GM18507 (cell line): ENCODE measurements at regions not wholly inside any gene's neighbourhood (a gene's known extent, or its start where the extent isn't known, plus 50 kb on each side); places are given as distances from the start of the nearest gene placed in this dataset.

Source experiments
- DNase-seq: peaks from one replicate; pipeline ENCODE4 v3.0.0; 2011; ENCODE audit warnings: low read depth; ENCODE audit not compliant: insufficient read length; ENCODE audit errors: extremely low spot score
- FAIRE-seq: peaks from 2 replicates; lab custom pipeline; 2011; peaks lifted over from hg19 to GRCh38; lab: Jason Lieb, UNC

DNA sequence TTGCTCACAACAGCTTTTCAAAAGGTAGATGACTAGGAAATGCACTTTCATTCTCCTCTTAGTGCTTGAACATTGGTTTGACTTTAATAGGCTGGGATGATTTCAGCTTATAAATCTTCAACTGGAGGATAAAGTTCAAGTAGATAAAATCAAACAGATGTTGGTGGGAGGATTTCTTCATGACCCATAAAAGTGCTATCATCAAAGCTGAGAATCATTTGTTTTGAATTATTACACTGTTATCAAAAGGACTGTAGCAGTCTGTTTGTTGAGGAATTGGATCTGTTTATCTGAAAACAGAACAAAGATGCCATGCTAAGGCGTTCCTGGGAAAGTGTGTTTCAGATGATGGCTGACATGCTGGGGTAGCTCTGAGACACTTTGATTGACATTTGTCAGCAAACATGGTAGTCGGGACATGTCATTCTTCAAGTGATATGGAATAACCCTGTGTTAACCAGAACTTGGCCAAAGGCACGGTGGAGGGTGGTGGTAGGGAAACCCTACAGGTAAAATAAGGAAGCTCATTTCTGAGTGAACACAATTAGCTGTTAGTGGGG is 304.0 kb upstream of the PITX2 start:
- DNase-seq (no peak), FAIRE-seq (no peak)

DNA sequence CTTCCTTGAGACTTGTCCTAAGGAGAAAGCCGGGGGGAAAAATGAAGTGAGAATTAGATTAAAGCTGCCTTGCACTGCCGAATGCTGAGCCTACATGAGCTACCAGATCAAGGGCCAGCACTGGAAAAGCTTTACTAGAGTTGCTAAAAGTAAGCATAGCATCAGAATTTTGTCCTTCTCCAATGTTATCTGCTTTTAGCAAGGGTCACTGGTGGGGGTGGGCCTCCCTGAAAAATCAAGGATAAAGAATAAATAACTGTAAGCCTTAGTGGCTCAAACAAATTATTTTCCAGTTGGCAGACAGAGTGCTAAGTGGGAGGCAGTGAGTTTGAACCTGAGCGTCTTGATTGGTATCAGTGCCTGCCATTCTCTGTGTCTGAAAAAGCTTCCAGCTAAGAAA is 310.5 kb upstream of the PITX2 start:
- no peak for DNase-seq

DNA sequence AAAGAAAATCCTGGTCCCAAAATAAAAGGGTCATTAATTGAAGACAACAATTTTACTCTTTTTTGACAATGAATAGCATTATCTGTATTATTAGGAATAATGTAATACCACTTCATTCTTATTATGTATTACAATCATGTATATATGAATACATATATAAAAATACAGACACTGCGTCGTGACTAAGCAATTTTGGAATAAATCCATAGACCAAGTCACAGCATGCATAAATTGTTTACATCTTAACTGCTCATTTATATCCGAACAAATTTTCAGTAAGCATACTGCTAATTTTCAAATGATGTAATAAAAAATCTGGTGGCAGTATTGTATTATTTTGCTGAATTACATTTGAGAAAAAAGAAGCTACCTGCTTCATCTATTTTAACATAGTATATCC is 321.6 kb upstream of the PITX2 start:
- DNase-seq (no peak), FAIRE-seq (no peak)

More for the DNA sequence above, 310.5 kb upstream of the PITX2 start:
- FAIRE-seq: no peak

DNA sequence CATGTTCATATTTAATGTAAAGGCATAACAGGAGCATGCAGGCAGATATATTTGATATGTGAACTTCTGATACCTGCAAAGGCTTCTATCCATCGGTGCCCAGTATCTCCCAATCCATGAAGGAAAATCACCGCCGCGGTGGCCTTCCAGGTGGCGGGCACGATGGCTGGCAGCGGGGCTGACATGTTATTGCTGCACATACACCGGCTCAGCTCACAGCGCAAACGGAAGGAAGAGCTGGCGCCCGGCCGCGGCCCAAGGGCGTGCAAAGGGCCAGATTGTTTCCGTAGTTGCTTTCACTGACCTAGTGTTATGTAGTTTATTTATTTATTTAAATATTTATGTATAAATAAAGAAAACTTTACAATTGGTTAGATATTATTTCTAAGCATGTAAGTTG is 322.7 kb upstream of the PITX2 start:
- FAIRE-seq (no peak), DNase-seq (no peak)

DNA sequence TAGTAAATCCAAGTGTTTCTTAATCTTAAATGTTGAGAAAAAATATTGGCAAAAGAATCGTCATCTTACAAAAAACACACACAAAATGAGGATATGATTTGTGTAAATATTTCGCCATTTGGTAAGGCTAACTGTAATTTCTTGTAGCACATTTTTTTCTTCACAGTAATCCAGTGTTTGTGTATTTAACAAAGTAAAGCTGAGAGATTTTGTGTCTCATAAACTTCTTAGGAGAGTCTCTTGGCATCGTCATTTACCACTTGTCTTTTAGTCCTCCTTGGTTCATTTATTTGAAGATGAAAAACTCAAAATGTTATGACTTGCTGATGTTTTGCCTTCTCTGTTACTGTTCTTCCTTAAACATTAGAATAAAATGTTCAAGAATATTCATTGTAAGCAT is 326.7 kb upstream of the PITX2 start:
- FAIRE-seq: no peak
- DNase-seq: no peak

DNA sequence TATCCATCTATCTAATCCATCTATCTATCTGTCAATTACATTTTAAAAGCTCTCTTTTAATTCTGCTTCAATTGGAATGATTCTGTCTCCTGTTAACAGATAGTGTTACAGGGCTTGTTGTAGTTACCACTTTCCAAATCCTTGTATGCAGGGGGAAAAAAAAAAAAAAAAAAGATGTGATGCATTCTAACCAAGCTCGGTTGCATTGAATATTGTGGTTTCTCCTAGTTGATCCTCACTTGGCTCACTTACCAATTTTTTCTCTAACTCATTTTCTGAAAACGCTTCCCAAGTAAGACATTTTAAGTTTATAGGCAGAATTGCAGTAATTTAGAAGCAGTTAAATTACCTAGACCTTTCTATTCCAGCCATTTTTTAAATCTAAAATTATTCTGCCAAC is 327.9 kb upstream of the PITX2 start:
- no peak for DNase-seq
- no peak for FAIRE-seq

DNA sequence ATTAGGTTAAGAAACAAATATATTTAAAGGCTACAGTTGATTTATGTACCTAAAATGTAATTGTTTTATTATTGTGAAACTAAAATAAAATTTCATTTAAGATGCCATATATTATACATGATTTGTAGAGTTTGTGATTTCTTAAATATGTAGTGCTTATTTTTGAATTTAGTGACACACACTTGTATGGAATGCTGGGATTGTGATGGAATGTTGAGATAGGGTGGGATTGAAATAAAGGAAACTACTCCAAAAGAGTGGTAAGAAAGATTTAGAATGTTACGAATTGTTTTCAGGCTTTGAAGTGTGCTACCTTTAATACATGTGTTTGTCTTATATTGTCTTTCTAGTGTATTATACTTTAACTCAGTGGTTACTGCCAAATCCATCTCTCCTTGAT is 330.3 kb upstream of the PITX2 start:
- FAIRE-seq (no peak), DNase-seq (no peak)

DNA sequence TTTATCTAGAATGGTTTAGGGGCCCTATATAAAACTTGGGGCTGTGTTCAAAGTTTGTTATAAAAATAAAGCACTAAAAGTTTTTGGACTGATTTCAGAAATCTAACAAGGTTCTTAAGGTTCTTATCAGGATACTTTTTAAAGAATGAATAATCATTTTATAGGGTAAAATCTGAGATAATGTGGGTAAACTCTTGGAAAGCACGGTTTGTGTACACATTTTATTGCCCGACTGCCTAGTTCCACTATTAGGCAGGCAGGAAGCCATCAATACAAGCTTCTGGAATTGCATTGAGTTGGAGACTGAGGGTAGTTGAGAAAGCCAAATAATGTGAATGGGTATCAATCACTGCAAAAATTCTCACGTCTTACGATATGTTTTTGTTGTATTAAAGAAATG is 331.0 kb upstream of the PITX2 start:
- FAIRE-seq (no peak), DNase-seq (no peak)

DNA sequence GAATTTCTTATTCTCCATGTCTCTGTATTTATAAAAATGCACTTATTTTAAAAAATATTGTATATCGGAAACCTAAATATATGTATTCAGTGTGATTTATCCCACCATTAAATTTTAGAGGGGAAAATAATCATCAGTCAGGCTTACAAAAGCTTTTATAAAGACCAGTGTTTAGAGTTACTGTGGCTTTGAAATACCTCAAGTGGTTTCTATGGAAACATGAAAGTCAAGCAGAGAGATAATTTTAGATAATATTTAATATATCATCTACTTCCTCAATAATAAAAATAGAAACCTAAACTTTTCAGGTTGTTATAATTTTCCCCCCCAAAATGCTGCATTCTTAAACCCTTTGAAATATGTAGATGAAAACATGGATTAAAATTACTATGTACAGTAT is 332.9 kb upstream of the PITX2 start:
- DNase-seq (no peak), FAIRE-seq (no peak)

DNA sequence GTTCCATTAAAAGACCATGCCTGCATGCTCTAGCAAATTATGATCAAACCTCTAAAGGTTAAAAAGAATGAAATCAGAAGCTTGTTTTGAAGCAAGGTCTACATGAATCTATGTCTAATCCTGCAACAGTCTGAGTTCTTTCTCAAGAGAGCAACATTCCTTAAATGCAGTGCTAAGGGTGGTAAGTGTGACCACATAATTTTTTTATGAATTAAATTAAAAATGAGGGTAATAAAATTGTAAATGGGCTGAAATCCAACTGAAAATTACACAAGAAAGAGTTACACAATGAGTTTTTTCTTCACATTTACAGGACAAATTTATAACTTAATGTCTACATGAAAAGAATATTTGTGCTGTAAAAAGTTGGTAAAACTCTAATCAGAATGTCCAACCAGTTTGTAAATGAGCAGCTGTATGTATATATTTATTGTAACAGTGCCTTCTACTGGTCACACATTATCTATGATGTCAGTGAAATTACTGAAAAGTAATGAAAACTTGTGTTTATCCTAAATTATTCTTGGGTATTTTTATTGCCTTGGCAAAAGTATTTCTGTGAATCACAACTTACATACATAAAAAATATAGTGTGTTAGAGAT is 336.3 kb upstream of the PITX2 start:
- no peak for DNase-seq
- peak; percentile 33 for FAIRE-seq

DNA sequence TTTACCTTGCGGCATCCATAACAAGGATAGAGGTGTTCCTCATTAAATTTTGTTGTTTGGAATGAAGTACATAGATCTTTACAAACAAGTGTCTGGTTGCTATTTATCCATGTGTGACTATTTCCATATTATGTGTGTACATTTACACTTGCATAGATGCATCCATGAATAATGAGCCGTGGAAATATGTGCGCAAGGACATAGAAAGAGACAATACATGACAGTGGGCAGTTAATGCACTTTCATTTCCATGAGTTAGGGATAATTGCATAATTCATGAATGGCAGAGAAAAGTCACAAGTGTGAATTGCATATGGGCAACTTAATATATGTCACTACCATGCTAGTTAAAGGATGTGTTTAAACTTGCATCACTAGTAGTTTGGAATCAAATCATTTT is 338.2 kb upstream of the PITX2 start:
- DNase-seq: no peak
- FAIRE-seq: no peak

DNA sequence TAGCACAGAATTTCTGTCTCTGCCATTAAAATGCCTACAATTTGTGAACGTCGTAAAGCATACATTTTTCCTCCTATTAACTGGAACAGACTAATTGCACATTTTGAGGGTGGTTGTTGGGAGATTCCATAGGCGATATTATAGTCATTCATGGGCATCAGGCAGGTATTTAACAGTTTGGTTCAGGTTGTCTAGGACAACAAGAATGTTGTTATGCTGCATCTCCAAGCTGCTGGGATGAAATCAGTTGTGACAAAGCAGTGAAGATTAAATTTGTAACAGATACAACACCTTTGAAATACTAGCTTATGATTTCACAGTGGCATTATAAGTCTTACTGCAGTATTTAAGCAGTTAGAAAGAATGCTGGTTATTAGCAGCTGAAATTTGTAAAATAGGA is 339.7 kb upstream of the PITX2 start:
- DNase-seq: no peak

DNA sequence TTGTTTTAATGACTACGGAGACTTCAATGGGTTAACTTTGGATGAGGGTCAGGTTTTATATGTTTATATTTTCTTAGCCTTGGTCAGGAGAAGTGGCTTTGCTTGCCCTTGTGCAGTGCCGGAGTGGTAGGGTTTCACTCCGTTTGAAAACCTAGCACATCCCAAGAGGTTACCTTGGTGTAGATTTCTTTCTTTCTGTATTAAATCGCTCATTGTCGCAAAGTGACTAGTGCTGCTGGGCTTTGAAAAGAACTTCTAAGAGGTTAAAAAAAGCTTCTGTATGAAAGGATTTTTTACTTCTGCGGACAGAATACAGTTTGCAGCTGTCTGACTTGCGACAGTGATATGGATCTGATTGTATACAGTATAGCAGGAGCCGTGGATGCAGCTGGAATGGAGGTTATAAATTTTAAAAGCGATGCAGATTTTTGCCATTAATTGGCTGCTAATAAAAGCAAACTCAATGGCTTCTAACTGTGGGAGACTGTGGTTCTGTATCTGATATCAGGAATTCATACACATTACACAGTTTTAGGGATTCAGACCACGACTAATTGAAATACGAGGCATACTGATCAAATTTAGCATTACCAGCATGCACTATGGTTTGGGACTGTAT is 340.9 kb upstream of the PITX2 start:
- FAIRE-seq: no peak
- no peak for DNase-seq

More for the DNA sequence above, 339.7 kb upstream of the PITX2 start:
- no peak for FAIRE-seq

DNA sequence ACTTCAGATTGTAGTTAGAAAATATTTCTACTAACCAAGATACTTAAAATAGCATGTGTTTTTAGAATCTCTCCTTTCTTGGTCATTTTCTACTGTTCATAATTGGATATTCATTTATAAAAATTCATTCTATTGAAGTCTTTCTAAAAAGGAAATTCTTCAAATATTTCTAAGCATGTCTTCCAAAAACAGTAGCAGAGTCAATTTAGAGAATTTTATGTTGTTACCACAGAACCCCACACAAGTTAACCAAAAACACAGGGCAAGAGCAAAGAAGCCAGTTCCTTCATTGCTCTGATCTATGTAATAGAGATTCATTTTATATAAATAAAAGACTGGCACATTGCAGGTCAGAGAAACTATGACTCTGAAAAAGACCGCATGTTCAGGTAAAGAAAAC is 345.1 kb upstream of the PITX2 start:
- FAIRE-seq (no peak), DNase-seq (no peak)

DNA sequence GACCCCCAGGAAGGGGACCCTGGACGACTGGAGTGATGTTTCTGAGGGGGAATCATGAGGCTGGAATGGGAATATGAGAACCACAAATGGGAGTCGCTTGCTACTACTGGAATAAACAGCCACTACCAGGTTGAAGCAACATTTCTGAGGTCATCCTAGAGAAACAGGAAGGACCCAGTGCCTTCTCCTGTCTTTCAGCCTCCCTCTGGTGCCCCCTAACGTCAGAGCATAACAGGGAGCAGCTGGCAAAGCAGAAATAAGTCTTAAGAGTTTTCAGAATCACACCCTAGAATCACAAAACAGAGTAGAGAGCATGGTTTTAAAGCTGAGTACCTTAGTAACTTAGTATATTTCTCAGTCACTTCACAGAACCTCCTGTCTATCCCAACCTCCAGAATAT is 347.8 kb upstream of the PITX2 start:
- DNase-seq: no peak

DNA sequence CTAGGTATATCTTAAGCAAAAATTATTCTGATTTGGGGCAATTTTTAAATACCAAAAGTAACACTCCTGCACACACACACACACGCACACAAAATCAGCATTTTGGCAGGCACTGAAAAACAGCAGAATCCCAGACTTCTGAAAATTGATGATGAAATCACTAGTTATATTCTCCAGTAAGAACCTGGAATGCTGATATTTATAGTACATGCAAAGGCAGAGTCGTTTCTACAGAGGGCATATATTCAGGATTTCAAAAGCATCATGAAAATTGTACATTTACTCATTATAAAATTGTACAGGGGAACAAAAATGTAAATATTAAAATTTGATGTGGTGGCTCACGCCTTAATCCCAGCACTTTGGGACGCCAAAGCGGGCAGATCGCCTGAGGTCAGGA is 352.5 kb upstream of the PITX2 start:
- no peak for FAIRE-seq
- no peak for DNase-seq

More for the DNA sequence above, 347.8 kb upstream of the PITX2 start:
- peak; percentile 80 for FAIRE-seq

DNA sequence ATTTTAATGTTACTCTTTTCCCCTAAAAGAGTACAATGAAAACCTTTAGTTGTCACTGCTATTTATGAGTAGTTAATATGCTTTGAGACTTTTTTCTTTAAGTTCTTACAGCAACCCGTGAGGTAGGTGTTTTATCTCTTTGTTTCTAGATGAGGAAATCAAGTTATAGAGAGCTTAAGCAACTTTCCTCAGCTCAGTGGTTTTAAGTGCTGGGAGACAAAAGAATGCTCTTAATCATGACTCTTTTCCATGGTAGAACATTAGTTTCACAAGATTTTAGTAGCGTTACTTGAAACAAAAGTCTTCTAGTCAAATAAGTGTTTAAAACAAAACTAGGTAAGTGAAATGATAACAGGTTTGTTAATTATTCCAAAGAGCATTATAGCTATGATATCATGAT is 354.7 kb upstream of the PITX2 start:
- FAIRE-seq (no peak), DNase-seq (no peak)

DNA sequence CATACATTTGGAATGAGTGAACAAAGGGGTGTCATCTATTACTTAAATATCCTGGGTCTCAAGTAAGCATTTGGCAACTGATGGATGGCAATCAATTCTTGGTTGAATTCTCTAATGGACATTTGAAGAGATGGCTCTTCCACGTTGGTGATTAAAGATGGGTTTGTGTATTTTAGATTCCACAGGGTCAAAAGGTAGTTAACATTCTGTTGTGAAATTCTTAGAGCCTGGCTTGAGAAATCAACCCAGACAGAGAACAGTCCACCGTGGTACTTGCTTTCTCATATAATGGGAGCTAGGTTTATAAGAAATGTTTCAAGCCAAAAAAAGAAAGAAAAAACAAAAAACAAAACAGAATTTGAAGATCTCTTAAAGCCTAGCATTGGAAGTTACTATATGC is 355.9 kb upstream of the PITX2 start:
- no peak for FAIRE-seq
- DNase-seq: no peak

DNA sequence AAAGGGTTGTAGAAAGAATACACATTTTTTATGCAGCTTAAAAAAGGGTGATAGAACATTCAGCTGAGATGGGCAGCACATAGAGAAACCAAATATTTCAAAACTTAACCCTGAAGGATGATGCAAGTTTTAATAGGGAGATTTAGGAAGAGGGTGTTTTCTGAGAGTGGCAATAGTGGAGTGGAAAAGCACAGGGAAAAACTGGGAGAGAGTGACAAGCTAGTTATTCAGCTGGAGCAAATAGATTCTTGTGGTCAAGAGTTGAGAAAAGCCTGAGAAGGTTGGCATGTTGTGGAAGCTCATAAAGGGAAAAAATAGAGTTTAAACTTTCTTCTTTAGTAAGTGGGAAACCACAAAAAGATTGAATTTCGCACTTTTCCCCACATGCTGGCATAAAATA is 359.6 kb upstream of the PITX2 start:
- FAIRE-seq: no peak
- no peak for DNase-seq

DNA sequence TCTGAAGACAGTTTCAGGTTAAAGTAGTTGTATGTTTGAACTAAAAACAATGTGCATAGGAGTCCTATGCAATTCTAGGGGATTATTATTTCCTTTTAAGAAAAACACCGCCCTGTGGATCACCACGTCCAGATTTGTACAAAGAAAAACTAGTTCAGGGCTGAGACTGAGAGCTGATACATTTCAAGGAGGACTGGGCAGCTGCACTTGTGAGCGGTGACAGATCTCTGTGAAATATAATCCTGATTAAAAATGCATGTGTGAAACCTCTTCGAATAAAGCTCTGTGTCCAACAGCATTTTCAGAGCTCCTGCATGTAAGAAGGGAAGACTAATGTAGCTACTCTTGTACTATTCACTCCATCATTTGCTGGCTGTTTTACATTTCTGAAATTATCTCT is 365.8 kb upstream of the PITX2 start:
- no peak for FAIRE-seq
- DNase-seq: no peak

DNA sequence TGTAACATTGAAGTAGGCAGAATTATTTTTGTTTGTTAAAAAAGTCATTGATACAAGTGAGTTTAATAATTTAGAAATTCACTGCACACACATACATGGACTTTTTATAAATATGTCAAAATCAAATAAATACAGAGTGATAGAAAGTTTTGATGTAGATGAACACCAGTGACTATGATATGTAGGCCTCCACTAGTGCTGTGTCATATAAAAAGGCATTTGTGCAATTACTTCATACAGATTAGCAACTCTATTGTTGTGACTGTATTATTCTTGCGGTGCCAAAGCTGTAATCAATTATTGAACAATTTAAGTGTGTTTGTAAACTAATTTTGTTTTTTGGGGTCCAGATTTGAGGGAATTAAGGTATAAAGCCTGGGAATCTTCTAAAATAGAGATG is 366.2 kb upstream of the PITX2 start:
- DNase-seq (no peak), FAIRE-seq (no peak)

DNA sequence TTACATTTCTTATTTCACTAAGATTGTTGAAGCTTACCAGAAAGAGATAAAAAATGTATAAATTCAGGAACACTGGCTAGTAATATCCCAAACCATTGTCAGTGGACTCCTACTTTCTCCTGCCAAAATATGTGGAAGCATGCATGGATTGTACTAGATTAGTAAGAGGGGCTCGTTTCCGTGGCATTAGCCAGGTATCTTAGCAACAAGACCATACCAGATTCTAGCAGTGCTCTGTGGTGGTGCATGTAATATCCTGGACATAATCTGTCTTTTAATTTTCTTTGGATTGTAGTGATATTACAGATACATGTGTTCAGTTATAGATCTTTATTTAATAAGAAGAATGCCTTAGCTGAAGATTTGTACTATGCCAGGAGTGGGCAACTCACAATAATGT is 371.9 kb upstream of the PITX2 start:
- no peak for FAIRE-seq
- DNase-seq: no peak
